NCI-H1930 (cell line): ENCODE measurements at regions not wholly inside any gene's neighbourhood (a gene's known extent, or its start where the extent isn't known, plus 50 kb on each side); places are given as distances from the start of the nearest gene placed in this dataset.

ENCODE experiments used
- DNase-seq, 2 experiments: peaks; one replicate each; lab custom pipeline; 2025; lab: John Stamatoyannopoulos, UW

DNA sequence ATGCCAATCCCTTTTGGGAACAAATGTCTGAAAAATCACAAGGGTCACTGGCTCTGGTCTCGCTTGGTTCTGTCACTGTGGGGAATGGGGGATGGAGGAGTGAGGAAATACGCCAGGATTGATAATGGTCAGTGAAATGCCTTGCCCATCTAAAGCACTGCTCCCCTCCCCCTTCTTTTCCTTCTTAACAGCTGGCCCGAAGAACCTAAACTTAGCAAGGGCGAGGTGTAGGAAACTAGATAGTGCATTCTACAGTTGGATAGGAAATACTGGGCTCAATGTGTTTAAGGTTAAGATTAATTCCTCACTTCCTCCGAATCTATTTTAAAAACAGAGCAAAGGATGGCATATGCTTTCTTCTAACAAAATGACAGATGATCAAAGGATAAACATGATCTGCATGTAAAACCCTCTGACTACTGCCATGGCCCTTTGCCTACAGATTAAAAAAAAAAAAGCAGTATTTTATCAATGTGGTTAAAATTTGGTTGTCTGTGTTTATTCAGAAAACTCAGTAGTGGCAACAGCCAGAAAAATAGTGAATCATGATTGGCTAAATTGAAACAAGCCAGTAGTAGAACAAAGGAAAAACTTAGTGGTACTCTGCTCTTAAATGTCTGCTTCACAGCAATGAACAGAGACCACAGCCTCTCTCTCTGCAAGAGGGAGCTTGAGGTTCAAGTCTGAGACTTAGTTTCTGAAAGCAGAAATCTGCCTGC, 86.1 kb upstream of the VAV3 start:
- DNase-seq: no peak

DNA sequence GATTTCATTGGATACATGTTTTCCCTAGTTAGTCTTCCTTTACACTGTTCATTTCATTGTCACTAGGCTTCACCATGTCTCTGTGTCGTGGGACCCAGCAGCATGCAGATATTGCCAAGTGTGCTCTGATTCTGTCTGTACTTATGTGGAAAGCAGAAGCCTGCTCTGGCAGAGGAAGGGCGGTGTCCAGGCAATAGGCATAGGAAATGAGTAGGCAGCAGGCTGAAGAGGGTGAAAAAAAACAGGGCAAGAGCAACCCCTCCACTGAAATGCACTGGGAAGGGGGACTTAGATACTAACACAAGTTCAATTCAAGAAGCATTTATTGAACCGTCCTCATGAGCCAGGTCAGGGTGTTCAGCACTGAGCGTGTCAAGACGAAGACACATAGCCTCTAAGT, 85.2 kb upstream of the VAV3 start:
- DNase-seq: no peak

DNA sequence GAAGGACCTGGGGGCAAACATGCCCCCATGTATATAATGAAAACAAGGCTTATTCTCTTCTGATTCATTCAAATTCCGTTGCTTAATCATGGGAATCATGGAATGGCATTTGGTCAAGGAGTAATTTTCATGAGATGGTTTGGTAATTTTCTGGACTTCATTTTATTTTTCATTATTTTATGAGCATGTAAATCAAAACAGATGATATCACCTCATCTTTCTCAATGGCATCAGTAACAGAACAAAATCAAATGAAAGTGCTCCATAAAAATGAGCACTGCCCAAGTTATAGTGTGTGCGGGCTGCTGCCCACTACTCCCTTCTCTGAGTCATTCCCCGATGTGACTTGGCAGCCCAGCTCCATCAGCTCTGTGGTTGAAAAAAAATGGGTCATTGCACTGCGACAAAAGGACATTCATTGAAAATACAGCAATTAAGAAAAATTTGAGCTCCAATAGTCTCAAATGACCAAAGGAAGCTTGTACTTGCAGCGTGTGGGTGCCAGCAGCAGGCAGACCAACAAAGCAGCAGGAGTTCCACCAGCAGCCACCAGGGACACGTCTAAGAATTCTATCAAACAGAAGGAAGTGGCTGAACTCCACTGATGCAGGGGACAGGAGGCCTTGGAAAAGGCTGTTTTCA, 84.3 kb upstream of the VAV3 start:
- DNase-seq: no peak

DNA sequence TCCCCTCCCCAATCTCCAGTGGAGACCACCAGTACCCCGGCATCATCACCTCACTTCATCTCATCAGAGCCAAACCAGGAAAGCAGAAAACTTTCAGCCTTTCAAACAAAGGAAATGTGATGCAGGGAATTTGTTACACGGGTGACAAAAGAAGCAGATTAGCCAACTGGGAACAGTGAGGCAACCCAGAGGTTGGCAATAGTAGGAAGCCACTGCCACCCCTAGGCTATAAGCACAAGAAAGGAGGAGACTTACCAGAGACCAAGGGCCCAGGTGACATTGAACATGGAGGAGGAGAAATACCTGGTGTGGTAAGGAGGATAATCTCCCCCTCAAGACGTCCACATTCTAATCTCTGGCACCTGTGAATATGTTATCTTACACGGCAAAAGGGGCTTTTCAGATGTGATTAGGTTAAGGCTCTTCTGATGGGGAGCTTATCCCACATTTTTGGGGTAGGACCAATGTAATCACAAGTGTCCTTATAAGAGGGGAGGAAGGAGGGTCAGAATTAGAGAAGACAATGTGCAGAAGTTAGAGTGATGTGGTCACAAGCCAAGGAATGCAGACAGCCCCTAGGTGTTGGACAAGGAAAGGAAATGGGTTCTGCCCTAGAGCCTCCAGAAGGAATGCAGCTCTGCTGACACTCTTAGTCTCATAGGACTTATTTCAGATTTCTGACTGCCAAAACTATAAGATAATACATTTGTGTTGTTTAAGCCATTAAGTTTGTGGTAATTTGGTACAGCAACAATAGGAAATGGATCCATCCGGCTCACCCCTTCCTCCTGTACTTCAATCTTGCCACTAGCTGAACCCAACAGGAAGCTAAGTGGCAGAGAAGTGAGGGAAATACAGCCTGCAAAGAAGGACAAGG, 83.6 kb upstream of the VAV3 start:
- DNase-seq: no peak

DNA sequence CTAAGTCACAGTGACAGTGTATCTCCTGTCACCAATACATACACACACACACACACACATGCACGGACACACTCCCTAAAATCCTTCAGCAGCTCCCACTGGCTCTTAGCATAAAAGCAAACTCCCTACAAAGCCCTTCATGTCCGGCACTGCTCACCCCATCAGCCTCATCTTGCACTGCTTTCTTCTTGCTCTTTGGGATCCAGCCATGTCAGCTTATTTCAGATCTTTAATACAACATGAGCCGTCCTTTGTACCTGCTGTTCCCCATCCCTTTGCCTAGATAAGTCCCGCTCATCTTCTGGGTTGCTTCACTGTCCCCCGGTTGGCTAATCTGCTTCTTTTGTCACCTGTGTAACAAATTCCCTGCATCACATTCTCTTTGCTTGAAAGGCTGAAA, 82.1 kb upstream of the VAV3 start:
- no peak for DNase-seq

DNA sequence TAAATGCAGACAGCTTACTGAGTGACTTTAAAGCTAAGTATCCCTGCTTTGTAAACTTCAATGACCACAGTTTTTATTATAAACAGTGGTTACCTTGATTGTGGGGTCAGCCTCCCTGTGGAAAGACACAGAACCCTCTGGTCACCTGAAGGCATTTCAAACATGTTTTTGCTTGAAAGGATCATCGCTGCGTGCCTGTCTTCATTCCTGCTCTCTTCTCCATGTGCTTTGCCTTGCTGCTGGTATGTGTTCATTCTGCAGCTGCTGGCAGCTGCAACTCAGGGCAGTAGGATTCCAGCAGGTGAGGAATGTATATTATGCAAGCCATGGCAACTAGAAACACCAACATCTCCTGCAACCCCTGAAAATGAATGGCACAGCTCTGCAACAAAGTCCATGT, 81.0 kb upstream of the VAV3 start:
- DNase-seq: no peak

DNA sequence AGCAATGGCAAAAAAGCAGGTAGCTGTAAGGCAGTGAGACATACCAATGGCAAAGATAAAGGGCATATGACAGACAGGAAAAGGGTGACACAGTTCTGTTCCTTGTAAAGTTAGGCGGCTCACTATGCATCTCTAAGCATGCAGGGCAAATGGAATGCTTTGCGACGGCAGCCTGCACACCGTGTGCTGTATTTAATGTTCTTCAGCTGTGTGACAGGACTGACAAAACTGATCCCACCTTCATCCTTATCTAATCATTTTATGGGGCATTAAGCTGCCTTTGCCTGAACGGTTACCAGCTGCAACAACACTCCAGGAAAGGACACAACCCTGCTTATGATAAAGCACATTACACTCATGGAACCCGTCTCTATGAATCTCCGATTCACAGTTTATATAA, 80.5 kb upstream of the VAV3 start:
- no peak for DNase-seq

DNA sequence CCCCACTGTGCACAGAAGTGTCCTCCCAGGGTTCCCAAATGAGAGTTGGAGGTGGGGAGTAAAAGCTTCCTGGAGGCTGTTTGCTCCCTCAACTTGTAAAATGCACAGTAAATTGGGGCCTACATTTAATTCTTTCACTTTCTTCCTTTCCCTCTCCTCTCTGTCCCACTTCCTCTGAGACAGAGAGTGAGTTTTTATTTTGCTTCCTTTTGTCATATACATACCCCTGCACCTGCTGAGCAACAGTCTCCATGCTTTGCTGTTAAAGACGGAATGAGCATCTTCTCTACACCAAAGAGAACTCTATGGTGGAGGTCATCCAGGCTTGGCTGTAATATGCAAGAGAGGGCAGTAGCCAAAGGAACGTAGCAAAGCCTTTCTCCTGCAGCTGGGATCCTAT, 79.3 kb upstream of the VAV3 start:
- no peak for DNase-seq

DNA sequence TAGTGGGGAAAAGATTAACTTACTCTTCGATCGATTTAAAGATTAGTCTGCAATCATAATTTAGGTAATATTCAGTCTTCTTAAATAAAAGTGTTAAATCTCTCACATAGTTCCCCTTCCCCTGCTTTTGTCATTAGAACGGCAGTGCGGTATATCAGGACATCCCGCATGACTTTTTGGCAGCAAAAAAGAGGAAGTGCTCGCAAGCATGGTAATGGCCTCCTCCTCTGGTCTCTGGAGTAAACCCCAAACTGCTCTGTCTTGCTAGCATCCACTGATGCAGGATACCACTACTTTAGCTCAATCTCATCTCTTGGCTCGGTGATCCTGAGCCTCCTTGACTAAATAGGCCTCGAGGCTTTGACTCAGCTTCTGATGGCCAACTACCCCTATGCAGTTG, 78.7 kb upstream of the VAV3 start:
- DNase-seq: no peak

DNA sequence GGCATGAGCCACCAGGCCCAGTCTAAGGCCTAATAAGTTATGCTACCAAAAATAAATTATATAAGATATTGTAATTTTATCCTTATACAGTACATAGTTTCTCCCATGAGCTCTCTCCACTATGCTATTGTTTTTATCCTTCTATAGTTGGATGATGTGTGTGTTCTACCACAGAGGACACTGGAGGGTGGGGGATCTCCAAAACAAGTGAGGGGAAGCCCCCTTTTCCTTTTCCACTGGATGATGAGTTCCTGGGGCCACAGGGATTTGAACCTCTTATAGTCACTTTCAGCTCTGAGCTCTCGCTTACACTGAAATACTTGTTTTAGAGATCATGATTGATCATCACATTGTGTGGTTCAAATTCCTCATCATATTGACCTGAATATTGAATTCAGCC, 77.6 kb upstream of the VAV3 start:
- no peak for DNase-seq

DNA sequence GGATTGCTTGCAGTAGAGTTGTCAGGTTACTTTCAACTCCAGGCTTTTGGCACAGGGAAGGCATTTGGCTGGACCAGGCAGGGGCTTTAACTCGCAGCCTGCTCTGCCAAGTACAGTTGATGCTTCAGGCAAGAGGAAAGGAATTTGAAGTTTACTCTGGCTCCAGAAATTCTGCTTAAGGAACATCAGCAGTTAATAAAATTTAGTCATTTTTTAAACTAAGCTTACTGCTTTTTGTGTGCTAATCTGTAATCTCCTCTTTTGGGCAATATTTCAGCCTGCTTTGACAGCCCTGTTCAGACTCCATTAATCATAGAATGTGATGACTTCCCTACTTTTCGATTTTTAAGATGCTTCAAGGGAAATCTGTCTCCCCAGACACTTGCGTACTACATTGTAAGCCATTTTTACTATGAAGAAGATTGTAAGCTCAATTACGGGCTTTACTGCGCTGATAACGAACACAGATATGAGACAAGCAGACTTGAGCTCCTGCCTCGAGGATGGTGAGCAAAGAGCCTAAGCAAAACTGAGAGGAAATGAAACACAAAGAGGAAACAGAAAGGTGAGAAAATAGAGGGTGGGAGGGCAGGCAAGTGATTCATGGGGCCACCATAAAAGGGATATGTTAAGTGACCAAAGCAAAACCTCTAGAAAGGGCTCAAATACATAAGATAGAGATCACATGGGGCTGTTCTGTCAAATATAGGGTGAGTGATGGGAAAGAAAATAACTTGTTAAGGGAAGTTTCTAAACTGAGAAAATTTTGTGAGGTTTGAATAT, 76.6 kb upstream of the VAV3 start:
- DNase-seq: no peak

DNA sequence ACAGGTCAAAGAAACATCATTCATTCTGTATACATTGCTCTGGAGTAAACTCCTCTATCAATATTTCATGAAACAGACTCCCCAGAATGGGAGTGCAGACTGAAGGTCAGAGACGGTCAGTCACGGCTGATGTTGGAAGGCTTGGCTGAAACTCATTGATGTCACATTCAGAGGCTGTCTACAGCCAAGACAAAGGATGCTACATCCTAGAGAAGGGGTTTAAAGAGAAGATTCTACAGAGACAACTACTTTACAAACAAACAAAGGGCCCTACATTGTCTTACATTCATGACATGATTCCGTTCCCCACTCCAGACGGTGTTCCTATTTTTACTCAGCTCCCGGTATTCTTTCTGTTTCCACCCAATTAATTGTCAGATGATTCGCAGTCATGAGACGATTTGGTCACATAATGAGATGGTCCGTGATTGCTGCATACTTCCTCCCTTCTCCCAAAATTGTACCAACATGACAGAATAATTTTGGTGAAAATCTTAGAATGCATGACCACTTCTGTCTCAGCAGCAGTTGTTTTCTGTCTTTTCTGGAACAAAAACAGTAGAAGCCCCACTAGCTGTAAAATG, 73.8 kb upstream of the VAV3 start:
- no peak for DNase-seq

DNA sequence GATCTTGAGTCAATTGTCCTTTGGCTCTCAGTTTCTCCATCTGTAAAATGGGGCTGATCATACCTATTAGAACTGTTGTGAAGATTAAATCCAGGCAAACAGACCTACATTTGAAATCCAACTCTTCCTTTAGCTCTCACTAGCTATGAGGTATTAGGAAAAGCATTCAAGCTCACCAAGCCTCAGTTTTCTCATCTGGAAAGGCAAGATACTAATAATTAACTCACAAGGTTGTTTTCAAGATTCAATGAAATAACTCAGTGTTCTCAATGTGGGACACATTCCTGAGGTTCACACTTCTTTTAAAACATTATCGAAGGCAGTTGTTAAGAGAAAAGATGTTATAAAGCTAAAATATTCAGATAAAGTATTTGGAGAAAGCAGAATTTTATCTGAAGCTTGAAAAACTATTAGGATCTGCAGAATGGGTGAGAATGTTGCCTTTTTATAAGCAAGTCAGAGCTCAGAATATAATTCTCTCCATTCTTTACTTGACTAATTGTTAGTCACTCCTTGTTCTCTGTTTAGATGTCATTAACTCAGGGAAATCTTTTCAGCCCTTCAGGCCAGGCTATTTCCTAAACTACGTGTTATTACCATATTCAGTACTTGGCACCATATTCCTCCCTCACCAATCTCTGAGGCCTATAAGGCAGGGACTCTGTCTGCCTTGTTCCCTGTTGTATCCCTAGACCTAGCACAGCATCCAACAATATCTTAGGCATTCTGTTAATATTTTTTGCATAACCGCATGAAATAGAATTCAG, 72.0 kb upstream of the VAV3 start:
- DNase-seq: no peak

DNA sequence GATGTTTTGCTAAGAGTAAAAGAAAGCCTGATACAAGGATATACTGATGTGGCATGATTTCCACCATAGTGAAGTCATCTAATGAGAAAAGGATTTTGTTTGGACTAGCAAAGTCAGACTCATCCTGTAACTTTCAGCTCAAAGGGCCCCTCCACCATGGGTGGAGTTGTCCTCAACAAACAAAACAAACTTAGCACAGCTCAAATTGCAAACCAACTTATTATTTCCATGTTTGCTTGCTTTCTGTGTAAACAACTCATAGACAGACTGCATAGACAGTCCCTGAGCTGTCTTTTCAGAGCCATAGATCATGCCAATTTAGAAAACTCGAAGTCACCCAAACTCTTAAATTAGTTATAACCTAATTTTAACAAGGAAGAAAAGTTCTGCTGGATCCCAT, 69.4 kb upstream of the VAV3 start:
- DNase-seq: no peak

DNA sequence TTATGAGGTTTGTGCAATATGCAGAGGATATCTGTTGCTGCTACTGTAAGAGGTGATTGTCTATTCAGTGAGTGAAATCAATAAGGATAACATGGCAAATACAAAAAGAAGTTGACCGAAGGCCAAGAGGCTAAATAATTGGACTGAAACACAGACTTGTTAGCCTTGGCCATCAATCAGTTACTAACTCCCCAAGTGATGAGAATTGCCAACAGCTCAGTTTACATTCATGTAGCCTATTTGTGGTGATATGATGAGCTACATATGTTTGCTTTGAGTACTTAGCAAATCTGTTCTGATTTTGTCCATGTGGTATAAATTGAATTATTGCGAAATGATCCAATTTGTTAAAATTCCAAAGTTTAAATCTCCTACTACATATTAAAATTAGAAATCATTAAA, 68.6 kb upstream of the VAV3 start:
- no peak for DNase-seq

DNA sequence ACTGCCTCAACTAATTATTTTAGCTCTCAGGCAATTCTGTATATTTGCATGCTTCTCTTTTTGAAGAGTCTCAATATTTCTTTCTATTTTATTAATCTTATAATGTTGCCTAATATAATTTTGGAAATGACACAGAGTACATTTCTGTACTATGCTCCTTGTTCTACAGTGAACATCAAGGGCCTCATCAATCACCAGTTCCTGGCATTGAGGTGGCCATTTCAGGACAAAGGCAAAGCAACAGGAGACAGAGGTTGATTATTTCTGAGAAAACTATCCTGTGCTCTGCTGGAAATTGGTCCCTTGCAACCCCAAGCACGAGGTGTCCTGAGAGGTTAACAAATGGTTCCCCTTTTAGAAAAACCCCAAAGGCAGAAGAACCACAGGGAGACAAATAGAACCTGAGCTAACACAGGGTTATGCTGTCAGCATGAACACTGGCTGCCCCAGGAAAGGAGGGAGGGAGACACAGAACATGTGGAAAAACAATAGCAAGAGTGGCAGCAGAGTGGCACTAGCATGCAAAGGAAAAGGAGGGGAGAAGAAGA, 63.9 kb upstream of the VAV3 start:
- no peak for DNase-seq

DNA sequence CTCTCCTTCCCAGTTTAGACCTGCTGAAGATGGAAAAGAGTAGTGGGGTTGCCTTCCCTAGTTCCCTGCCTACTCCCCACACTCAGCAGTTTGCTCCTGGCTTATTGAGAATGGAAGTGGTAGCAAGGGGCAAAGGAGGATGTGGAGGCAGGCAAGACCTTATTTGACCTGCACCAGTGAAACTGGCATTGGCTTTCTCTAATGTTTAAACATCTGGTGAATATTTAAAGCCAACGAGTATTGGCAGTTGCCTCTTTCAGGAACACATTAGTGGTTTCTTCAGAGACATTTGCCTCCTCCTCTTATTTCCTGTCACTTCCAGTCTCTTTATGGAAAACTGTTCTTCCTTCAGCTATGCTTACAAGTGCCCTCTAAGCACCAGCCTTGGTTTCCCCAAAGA, 62.4 kb upstream of the VAV3 start:
- DNase-seq: no peak

DNA sequence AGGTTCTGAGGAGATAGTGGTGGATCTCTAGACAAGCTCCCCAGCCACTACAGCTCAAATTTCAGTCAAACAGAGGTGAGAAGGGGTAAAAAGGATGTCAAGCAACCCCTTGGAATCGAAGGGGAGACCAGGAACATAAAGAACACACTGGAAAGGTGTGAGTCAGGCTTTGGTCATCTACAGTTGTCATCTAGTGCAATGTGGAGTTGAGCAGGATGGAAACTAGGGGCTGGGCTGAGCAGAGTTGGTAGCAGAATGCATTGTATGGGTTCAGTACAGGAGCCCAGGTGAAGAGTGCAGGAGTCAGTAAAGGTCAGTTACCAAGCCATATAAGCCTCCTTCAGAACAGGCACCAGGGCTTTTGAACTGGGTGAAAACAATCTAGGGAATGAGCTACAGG, 52.7 kb upstream of the VAV3 start:
- DNase-seq: no peak

DNA sequence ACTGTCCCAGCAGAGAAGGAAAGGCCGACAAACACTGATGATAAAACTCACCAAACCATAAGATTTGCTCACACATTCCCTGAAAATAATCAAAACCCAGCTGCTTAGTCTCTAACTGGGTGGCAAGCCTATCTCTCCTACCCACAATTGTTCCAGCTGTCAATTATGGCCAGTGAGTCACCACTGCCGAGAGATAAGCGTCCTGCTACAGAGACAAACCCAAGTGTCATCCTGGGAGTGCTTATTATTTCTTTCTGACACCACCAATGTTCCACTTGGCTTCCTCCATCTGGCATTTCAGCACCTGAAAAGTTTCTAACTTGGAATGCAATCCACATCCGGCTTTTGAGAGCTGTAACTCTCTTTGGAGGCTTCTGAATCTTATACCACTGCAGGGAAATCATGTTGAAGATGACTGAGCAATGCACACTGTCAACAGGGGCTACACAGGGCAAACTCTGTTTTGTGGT, 51.5 kb upstream of the VAV3 start:
- no peak for DNase-seq
